Brain microvascular endothelial cell (primary cell): ENCODE measurements at regions not wholly inside any gene's neighbourhood (a gene's known extent, or its start where the extent isn't known, plus 50 kb on each side); places are given as distances from the start of the nearest gene placed in this dataset.

Experiments
- DNase-seq: peaks from one replicate; pipeline ENCODE4 v3.0.0-alpha.2; 2020
- H3K27ac ChIP-seq: fragments of 250-450 bp; sonication (Bioruptor Pico); 2 replicates; pipeline ENCODE4 v1.5.1; 2020; ENCODE audit warnings: mild to moderate bottlenecking, moderate library complexity
- H3K27me3 ChIP-seq: fragments of 250-450 bp; sonication (Bioruptor Pico); replicated peaks from 2 replicates; pipeline ENCODE4 v1.5.1; 2020; ENCODE audit warnings: mild to moderate bottlenecking
- H3K36me3 ChIP-seq: fragments of 250-450 bp; sonication (Bioruptor Pico); replicated peaks from 2 replicates; pipeline ENCODE4 v1.5.1; 2020; ENCODE audit warnings: mild to moderate bottlenecking
- H3K4me3 ChIP-seq: 2 replicates; pipeline ENCODE4 v1.5.1; 2011; ENCODE audit warnings: low read depth, mild to moderate bottlenecking, control low read depth, low read length, moderate library complexity
- CTCF ChIP-seq: IDR thresholded peaks from 2 replicates; pipeline ENCODE4 v1.5.1; 2011; ENCODE audit warnings: low read depth, mild to moderate bottlenecking, moderate library complexity, low read length, control low read depth, inconsistent platforms; ENCODE audit errors: missing control alignments
- in situ Hi-C: cut with HindIII; loops from 2 replicates; pipeline ENCODE4 v1.10.0; 2017; ENCODE audit warnings: low sequenced_read_pairs, low pct_ligation_motif_present

GRCh38 chr2:19538411-19538963 is 180.1 kb upstream of the OSR1 start:
- Histone ChIP-seq H3K36me3 (no peaks in the 10 kb centered on the region), H3K4me3 (no peak overlapping the region), H3K27ac (peak overlapping the region; percentile 53), H3K27me3 (no peaks in the 10 kb centered on the region)
- in situ Hi-C loops = no loop called here
- TF ChIP-seq CTCF = no peak
- peak; percentile 88 for DNase-seq

GRCh38 chr2:19536136-19536535 is 177.7 kb upstream of the OSR1 start:
- H3K36me3 ChIP-seq = no peaks in the 10 kb centered on the region
- H3K27me3 ChIP-seq = no peaks in the 10 kb centered on the region
- DNase-seq = no peak
- no peak for TF ChIP-seq CTCF
- H3K4me3 ChIP-seq = no peak overlapping the region
- no peak overlapping the region for H3K27ac ChIP-seq
- in situ Hi-C loops = no loop called here

- Histone ChIP-seq H3K27me3 (no peaks in the 10 kb centered on the region), H3K36me3 (no peaks in the 10 kb centered on the region), H3K4me3 (no peak overlapping the region), H3K27ac (no peak overlapping the region)
- no peak for TF ChIP-seq CTCF
- in situ Hi-C loops = no loop called here
- DNase-seq = peak; percentile 52
These were observed 174.2 kb upstream of the OSR1 start for GRCh38 chr2:19532547-19533196.

GRCh38 chr2:19529677-19530076 is 171.3 kb upstream of the OSR1 start:
- Histone ChIP-seq H3K27ac (no peak overlapping the region), H3K27me3 (no peaks in the 10 kb centered on the region), H3K36me3 (no peaks in the 10 kb centered on the region), H3K4me3 (no peak overlapping the region)
- no peak for TF ChIP-seq CTCF
- no peak for DNase-seq
- in situ Hi-C loops = no loop called here

GRCh38 chr2:19527771-19528170 is 169.3 kb upstream of the OSR1 start:
- in situ Hi-C loops = no loop called here
- H3K27me3 ChIP-seq = no peaks in the 10 kb centered on the region
- no peak for DNase-seq

More at GRCh38 chr2:19527771-19528170, 169.3 kb upstream of the OSR1 start:
- no peak for TF ChIP-seq CTCF
- H3K4me3 ChIP-seq = no peak overlapping the region
- H3K27ac ChIP-seq = no peak overlapping the region
- H3K36me3 ChIP-seq = no peaks in the 10 kb centered on the region
